Muscle layer of duodenum (tissue), 2 donors: ENCODE measurements at regions not wholly inside any gene's neighbourhood (a gene's known extent, or its start where the extent isn't known, plus 50 kb on each side); places are given as distances from the start of the nearest gene placed in this dataset.

Experiments
- H3K27ac ChIP-seq: one replicate; pipeline ENCODE4 v1.7.0; 2013; ENCODE audit warnings: mild to moderate bottlenecking, low read length
- H3K27me3 ChIP-seq: one replicate; pipeline ENCODE4 v1.7.0; 2013; ENCODE audit warnings: low read depth, mild to moderate bottlenecking, control low read depth, low read length
- H3K36me3 ChIP-seq, 2 donors: one replicate each; pipeline ENCODE4 v1.7.0; 2013; ENCODE audit warnings: low read length in 2 of 2, control low read depth in 1 of 2, mild to moderate bottlenecking in 1 of 2; ENCODE audit not compliant: insufficient read depth in 2 of 2, control insufficient read depth in 1 of 2
- H3K4me1 ChIP-seq, 2 donors: one replicate each; pipeline ENCODE4 v1.7.0; 2013; ENCODE audit warnings: low read length in 2 of 2, mild to moderate bottlenecking in 2 of 2, control low read depth in 1 of 2, moderate library complexity in 1 of 2; ENCODE audit not compliant: insufficient read depth in 2 of 2, control insufficient read depth in 1 of 2
- H3K4me3 ChIP-seq, 2 donors: one replicate each; pipeline ENCODE4 v1.7.0; 2013; ENCODE audit warnings: low read length in 2 of 2, low read depth in 1 of 2, mild to moderate bottlenecking in 1 of 2
- H3K9me3 ChIP-seq, 2 donors: one replicate each; pipeline ENCODE4 v1.7.0; 2013; ENCODE audit warnings: low read length in 2 of 2, control low read depth in 1 of 2, mild to moderate bottlenecking in 1 of 2; ENCODE audit not compliant: control insufficient read depth in 1 of 2
- donor health status: healthy.

- H3K27ac ChIP-seq = no peak overlapping the region
- H3K27me3 ChIP-seq = no peaks in the 10 kb centered on the region
- no peaks in the 10 kb centered on the region for H3K4me1 ChIP-seq
- no peaks in the 10 kb centered on the region for H3K36me3 ChIP-seq
- no peak overlapping the region for H3K4me3 ChIP-seq
- no peaks in the 10 kb centered on the region for H3K9me3 ChIP-seq
Measured at GRCh38 chr3:25038271-25038670, 389.8 kb upstream of the RARB start.

DNA sequence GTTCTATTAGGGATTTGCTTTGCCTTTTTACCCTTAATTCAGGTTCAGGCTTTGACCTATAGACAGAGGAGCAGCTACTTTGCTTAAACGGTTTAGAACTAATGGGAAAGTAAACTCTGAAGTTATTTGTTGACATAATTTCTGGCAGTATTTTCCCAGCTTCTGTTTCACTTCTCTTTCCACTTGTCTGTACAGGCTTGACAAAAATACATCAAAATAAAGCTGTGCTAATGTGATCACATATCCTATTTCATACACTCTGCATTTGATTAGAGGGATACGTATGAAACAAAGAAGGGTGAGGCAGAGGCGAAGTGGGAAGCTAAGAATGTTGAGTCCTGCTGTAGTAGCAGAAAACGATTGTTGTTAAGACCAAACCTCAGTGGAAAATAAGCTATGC lies 389.1 kb upstream of the RARB start:
- H3K27me3 ChIP-seq = no peaks in the 10 kb centered on the region
- H3K4me3 ChIP-seq = no peak overlapping the region
- no peak overlapping the region for H3K27ac ChIP-seq
- H3K4me1 ChIP-seq = no peaks in the 10 kb centered on the region
- H3K36me3 ChIP-seq = no peaks in the 10 kb centered on the region
- no peaks in the 10 kb centered on the region for H3K9me3 ChIP-seq

- no peaks in the 10 kb centered on the region for H3K27me3 ChIP-seq
- H3K4me3 ChIP-seq = no peak overlapping the region
- no peaks in the 10 kb centered on the region for H3K36me3 ChIP-seq
- H3K9me3 ChIP-seq = no peaks in the 10 kb centered on the region
- H3K27ac ChIP-seq = no peak overlapping the region
- H3K4me1 ChIP-seq = peaks cover 0 to 15% of the 10 kb centered on the region in 2 donors
Measured at GRCh38 chr3:25040748-25041147, 387.3 kb upstream of the RARB start.

DNA sequence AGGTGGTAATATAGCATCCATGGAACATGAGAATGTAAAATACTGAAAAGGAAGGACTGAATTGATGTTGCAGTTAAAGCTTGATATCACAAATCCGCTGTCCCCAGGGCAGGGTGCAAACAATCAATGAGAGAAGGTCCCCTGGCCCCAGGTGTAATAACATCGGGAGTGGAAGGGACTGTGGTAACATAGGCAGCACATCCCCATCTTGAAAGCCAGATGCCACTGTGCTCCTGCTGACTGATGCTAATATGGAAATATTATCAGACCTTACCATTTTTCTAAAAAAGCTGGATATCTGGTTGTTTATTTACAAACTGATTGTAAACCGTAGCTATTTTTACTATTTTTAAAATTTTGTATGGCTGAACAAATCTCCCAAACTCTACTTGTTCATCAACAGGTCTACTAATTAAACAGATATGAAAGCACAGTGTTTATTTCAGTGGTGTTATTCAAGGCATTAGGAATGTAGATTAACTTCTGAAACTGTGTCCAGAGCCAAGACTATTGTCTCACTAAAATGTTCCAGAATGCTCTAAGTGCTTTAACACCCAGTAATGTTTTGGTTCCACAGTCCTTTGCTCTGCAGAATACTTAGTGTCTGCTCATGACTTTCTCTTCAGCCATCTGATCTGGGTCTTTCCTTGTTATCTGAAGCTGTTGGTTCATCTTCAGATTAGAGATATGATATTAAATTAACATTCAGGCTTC lies 386.0 kb upstream of the RARB start:
- Histone ChIP-seq H3K9me3 (no peaks in the 10 kb centered on the region), H3K27ac (no peak overlapping the region)

GRCh38 chr3:25043177-25043576 lies 384.9 kb upstream of the RARB start:
- Histone ChIP-seq H3K27ac (no peak overlapping the region), H3K4me1 (peaks cover 0 to 25% of the 10 kb centered on the region in 2 donors)

More for the DNA sequence above, 386.0 kb upstream of the RARB start:
- Histone ChIP-seq H3K4me3 (no peak overlapping the region), H3K27me3 (no peaks in the 10 kb centered on the region), H3K4me1 (peaks cover 0 to 22% of the 10 kb centered on the region in 2 donors), H3K36me3 (no peaks in the 10 kb centered on the region)

GRCh38 chr3:25043749-25044148 lies 384.3 kb upstream of the RARB start:
- H3K27ac ChIP-seq = no peak overlapping the region
- H3K36me3 ChIP-seq = no peaks in the 10 kb centered on the region
- H3K27me3 ChIP-seq = no peaks in the 10 kb centered on the region
- no peak overlapping the region for H3K4me3 ChIP-seq
- H3K4me1 ChIP-seq = peaks cover 0 to 25% of the 10 kb centered on the region in 2 donors
- H3K9me3 ChIP-seq = no peaks in the 10 kb centered on the region

More at GRCh38 chr3:25043177-25043576, 384.9 kb upstream of the RARB start:
- Histone ChIP-seq H3K36me3 (no peaks in the 10 kb centered on the region), H3K27me3 (no peaks in the 10 kb centered on the region), H3K4me3 (no peak overlapping the region), H3K9me3 (no peaks in the 10 kb centered on the region)

DNA sequence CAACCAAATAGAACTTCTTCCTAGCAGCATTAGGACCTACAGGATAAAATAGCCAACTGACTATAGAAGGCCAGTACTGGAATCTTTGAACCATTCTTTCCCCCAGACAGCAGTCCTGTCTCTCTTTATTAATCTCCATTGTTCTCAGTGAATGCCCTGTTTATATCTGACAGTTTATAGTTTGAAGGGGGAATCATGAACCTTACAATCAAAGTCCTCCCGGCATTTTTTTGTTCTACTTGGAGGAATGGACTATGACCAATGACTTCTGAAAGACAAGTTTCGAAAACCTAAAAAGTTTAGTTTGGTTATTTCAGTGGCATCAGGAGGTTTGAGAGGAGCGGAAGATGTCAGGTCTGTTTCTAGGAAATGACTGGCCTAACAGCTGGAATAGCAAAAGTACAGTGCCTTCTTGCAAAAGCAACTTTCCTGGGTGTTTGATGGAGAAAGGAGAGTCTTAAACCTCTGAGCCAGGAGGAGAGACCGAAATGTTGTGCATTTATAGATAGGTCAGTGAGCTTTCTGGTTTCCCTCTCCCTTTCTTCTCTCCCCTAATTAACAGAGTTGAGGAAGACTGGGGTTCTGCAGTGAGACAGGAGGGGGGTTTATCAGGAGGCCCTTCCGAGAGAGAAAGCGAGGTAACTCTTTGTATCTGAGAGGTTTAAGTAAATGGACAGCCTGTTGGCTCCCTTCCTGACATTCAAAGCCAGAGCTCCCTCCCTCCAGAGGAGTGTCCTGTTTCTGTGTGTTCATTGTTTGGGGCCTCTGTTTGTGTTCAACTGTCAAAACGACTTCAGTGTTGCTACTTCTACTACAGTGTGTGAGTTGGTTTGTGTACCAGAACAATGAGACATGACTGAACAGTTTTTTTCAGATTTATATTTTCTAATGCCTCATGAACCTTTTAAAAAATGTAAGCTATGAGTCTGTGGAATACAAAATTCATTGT lies 383.0 kb upstream of the RARB start:
- H3K36me3 ChIP-seq = no peaks in the 10 kb centered on the region
- H3K27ac ChIP-seq = no peak overlapping the region
- no peak overlapping the region for H3K4me3 ChIP-seq
- no peaks in the 10 kb centered on the region for H3K9me3 ChIP-seq
- H3K4me1 ChIP-seq = peaks cover 0 to 25% of the 10 kb centered on the region in 2 donors
- no peaks in the 10 kb centered on the region for H3K27me3 ChIP-seq

- Histone ChIP-seq H3K27ac (no peak overlapping the region), H3K4me1 (peaks cover 0 to 25% of the 10 kb centered on the region in 2 donors), H3K4me3 (no peak overlapping the region)
Measured at GRCh38 chr3:25046911-25047771, 380.9 kb upstream of the RARB start.

DNA sequence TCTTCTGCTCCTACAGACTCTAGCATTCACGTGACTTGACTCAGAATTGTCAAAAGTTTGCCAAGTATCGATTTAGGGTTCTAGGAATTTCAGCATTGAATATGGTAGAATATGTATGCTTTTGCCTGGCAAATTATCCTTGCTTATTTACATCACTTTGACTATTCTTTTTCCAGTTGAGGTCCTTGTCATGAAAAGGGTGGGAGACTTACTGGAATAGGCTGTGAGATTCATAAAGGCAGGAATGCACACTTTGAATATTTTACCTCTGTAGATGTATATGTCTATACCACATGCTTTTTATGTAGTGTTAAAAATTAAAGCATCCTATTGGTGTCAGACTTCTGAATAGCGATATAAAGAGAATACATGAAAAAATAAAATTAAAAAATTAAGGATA lies 378.8 kb upstream of the RARB start:
- no peaks in the 10 kb centered on the region for H3K27me3 ChIP-seq
- no peaks in the 10 kb centered on the region for H3K9me3 ChIP-seq
- H3K4me1 ChIP-seq = peaks cover 0 to 23% of the 10 kb centered on the region in 2 donors
- H3K27ac ChIP-seq = no peak overlapping the region
- no peak overlapping the region for H3K4me3 ChIP-seq
- no peaks in the 10 kb centered on the region for H3K36me3 ChIP-seq

More at GRCh38 chr3:25046911-25047771, 380.9 kb upstream of the RARB start:
- Histone ChIP-seq H3K27me3 (no peaks in the 10 kb centered on the region), H3K9me3 (no peaks in the 10 kb centered on the region), H3K36me3 (no peaks in the 10 kb centered on the region)

- no peaks in the 10 kb centered on the region for H3K36me3 ChIP-seq
- no peaks in the 10 kb centered on the region for H3K27me3 ChIP-seq
- H3K9me3 ChIP-seq = no peaks in the 10 kb centered on the region
- H3K27ac ChIP-seq = no peak overlapping the region
- no peaks in the 10 kb centered on the region for H3K4me1 ChIP-seq
- no peak overlapping the region for H3K4me3 ChIP-seq
Measured at GRCh38 chr3:25053360-25053759, 374.7 kb upstream of the RARB start.
